ENCODE measurements at regions not wholly inside any gene's neighbourhood (a gene's known extent, or its start where the extent isn't known, plus 50 kb on each side); places are given as distances from the start of the nearest gene placed in this dataset.

DNA sequence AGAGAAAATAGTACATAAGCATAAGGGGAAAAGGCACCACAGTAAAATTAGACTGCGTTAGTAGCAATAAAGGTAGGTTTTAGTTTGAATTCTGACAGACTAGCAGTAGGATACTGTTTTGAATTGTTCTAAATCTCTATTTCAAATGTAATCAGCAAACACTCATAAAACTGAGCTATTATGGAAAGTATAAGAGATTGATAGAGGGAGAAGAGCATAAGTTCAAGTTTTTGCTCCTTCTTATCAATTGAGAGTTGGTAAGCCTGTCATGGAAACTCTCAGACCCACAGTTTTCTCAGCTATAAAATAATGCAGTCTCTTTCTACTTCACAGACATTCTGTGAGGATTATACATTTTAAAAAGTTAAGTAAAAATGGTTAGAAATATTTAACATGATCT, 840.2 kb upstream of the CNTN5 start:
- Histone ChIP-seq H3K27me3 (no peaks in the 10 kb centered on the region), H3K36me3 (no peaks in the 10 kb centered on the region), H3K27ac (no peak overlapping the region), H3K9me3 (peaks cover 0 to 8% (median 6%) of the 10 kb centered on the region in 3 donors), H3K4me3 (no peak overlapping the region), H3K4me1 (no peaks in the 10 kb centered on the region)
- DNase-seq: no peak
- 60 to 86% methylated on average over 1 of the region's 1 CpG for WGBS, 2 donors
- intact Hi-C loops (cut with DNase I): no loop called here
- no peak for TF ChIP-seq POLR2A (IDR thresholded peaks at IDR 0.05)
- no peak for TF ChIP-seq CTCF (IDR thresholded peaks at IDR 0.05)

GRCh38 chr11:98180921-98181320, 839.8 kb upstream of the CNTN5 start:
- peaks cover 0 to 8% (median 6%) of the 10 kb centered on the region in 3 donors for H3K9me3 ChIP-seq

DNA sequence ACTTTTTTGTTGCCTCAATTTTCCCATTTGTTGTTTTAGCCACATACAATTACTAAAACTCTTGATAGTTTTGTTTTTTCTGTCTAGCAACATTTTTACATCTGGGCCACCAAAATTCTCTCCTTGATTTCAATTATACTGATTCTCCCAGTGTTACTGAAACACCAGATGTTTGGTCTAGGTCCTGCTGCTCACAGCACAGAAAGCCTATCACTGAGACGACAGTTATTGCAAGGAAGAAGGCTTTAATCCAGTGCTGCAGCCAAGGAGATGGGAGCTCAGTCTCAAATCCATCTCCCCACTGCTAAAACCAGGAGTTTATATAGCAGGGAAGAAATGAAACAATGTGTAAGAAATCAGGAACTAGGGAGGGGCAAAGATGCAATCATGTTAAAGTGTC, 837.7 kb upstream of the CNTN5 start:
- Histone ChIP-seq H3K27ac (no peak overlapping the region), H3K4me3 (no peak overlapping the region), H3K27me3 (no peaks in the 10 kb centered on the region), H3K9me3 (peaks cover 0 to 8% (median 6%) of the 10 kb centered on the region in 3 donors), H3K4me1 (no peaks in the 10 kb centered on the region), H3K36me3 (no peaks in the 10 kb centered on the region)
- 50% methylated on average over 1 of the region's 1 CpG for WGBS, 2 donors
- intact Hi-C loops (cut with DNase I): no loop called here
- no peak for TF ChIP-seq CTCF (IDR thresholded peaks at IDR 0.05)
- no peak for TF ChIP-seq POLR2A (IDR thresholded peaks at IDR 0.05)
- DNase-seq: no peak

More at GRCh38 chr11:98180921-98181320, 839.8 kb upstream of the CNTN5 start:
- H3K27me3 ChIP-seq: no peaks in the 10 kb centered on the region
- no peaks in the 10 kb centered on the region for H3K4me1 ChIP-seq
- DNase-seq: no peak
- no peak overlapping the region for H3K27ac ChIP-seq
- no peaks in the 10 kb centered on the region for H3K36me3 ChIP-seq
- intact Hi-C loops (cut with DNase I): no loop called here
- 32 to 38% methylated on average over 2 of the region's 2 CpGs for WGBS, 2 donors
- TF ChIP-seq POLR2A (IDR thresholded peaks at IDR 0.05): no peak
- no peak for TF ChIP-seq CTCF (IDR thresholded peaks at IDR 0.05)
- no peak overlapping the region for H3K4me3 ChIP-seq

GRCh38 chr11:98185245-98185644, 835.5 kb upstream of the CNTN5 start:
- Histone ChIP-seq H3K36me3 (no peaks in the 10 kb centered on the region), H3K4me3 (no peak overlapping the region), H3K4me1 (no peaks in the 10 kb centered on the region), H3K27ac (no peak overlapping the region), H3K9me3 (peaks cover 0 to 8% (median 6%) of the 10 kb centered on the region in 3 donors), H3K27me3 (no peaks in the 10 kb centered on the region)
- no peak for DNase-seq
- no peak for TF ChIP-seq POLR2A (IDR thresholded peaks at IDR 0.05)
- no peak for TF ChIP-seq CTCF (IDR thresholded peaks at IDR 0.05)
- intact Hi-C loops (cut with DNase I): no loop called here
- WGBS, 2 donors: 90% methylated on average over 5 of the region's 16 CpGs; no CpG with 5 or more reads in 1 of the 2 donors

GRCh38 chr11:98194611-98195010, 826.1 kb upstream of the CNTN5 start:
- no peak overlapping the region for H3K4me3 ChIP-seq
- WGBS, 2 donors: 61 to 68% methylated on average over 7 of the region's 7 CpGs
- no peak overlapping the region for H3K27ac ChIP-seq
- TF ChIP-seq CTCF (IDR thresholded peaks at IDR 0.05): no peak
- no peak for TF ChIP-seq POLR2A (IDR thresholded peaks at IDR 0.05)
- no peaks in the 10 kb centered on the region for H3K36me3 ChIP-seq
- H3K9me3 ChIP-seq: no peaks in the 10 kb centered on the region
- H3K4me1 ChIP-seq: no peaks in the 10 kb centered on the region
- intact Hi-C loops (cut with DNase I): no loop called here
- H3K27me3 ChIP-seq: no peaks in the 10 kb centered on the region
- DNase-seq: no peak

Measured in esophagus squamous epithelium (tissue), 5 donors.